GM21381 (cell line): ENCODE measurements at regions not wholly inside any gene's neighbourhood (a gene's known extent, or its start where the extent isn't known, plus 50 kb on each side); places are given as distances from the start of the nearest gene placed in this dataset.

Experiments
- ATAC-seq: cut with Tn5 transposase; IDR thresholded peaks from one replicate; pipeline ENCODE4 v1.9.1; 2021; ENCODE audit warnings: mild to moderate bottlenecking, moderate library complexity; ENCODE audit not compliant: unreplicated experiment

- no peak for ATAC-seq
These were observed 148.1 kb upstream of the PEX5L start for GRCh38 chr3:180184816-180185215.

GRCh38 chr3:180185650-180186049, 148.9 kb upstream of the PEX5L start:
- ATAC-seq = no peak

GRCh38 chr3:180188512-180189309, 152.0 kb upstream of the PEX5L start:
- ATAC-seq = peak; percentile 55

- ATAC-seq = peak; percentile 24
These were observed 152.5 kb upstream of the PEX5L start for GRCh38 chr3:180189310-180189648.

- no peak for ATAC-seq
These were observed 159.9 kb upstream of the PEX5L start for GRCh38 chr3:180196658-180197057.

- ATAC-seq = no peak
These were observed 162.8 kb upstream of the PEX5L start for GRCh38 chr3:180199417-180199995.

GRCh38 chr3:180215866-180216265, 179.1 kb upstream of the PEX5L start:
- no peak for ATAC-seq

GRCh38 chr3:180223268-180223667, 186.5 kb upstream of the PEX5L start:
- no peak for ATAC-seq

GRCh38 chr3:180229113-180229512, 192.4 kb upstream of the PEX5L start:
- no peak for ATAC-seq

- no peak for ATAC-seq
These were observed 203.2 kb upstream of the PEX5L start for GRCh38 chr3:180239939-180240338.

- no peak for ATAC-seq
These were observed 210.0 kb upstream of the PEX5L start for GRCh38 chr3:180246688-180247195.

- ATAC-seq = no peak
These were observed 213.4 kb upstream of the PEX5L start for GRCh38 chr3:180250172-180250571.

GRCh38 chr3:180252683-180253082, 215.9 kb upstream of the PEX5L start:
- no peak for ATAC-seq

- no peak for ATAC-seq
These were observed 216.5 kb upstream of the PEX5L start for GRCh38 chr3:180253283-180253682.

- ATAC-seq = no peak
These were observed 227.7 kb upstream of the PEX5L start for GRCh38 chr3:180264479-180264878.

- no peak for ATAC-seq
These were observed 228.8 kb upstream of the PEX5L start for GRCh38 chr3:180265551-180265950.

- peak; percentile 99 for ATAC-seq
These were observed 230.6 kb upstream of the PEX5L start for GRCh38 chr3:180267202-180267843.

- no peak for ATAC-seq
These were observed 237.8 kb upstream of the PEX5L start for GRCh38 chr3:180274536-180274935.

- no peak for ATAC-seq
These were observed 238.4 kb upstream of the PEX5L start for GRCh38 chr3:180275176-180275575.

GRCh38 chr3:180277041-180277440, 240.3 kb upstream of the PEX5L start:
- no peak for ATAC-seq

- ATAC-seq = peak; percentile 99
These were observed 241.9 kb upstream of the PEX5L start for GRCh38 chr3:180278583-180279188.

GRCh38 chr3:180280555-180280954, 243.8 kb upstream of the PEX5L start:
- no peak for ATAC-seq
